Stimulated activated CD4-positive, alpha-beta T cell treated with anti-CD3 and anti-CD28 coated beads, Interleukin-4, amount 100 ng/mL, for 48 hours (primary cell): ENCODE measurements at regions not wholly inside any gene's neighbourhood (a gene's known extent, or its start where the extent isn't known, plus 50 kb on each side); places are given as distances from the start of the nearest gene placed in this dataset.

Experiments used
- DNase-seq, 2 donors: peaks; one replicate each; pipeline ENCODE4 v3.0.0-alpha.2; 2020; ENCODE audit warnings: low read depth in 2 of 2

- DNase-seq, result no peak
Observed at GRCh38 chr1:30609336-30609998, 113.9 kb downstream of the MATN1 start.

- DNase-seq, result no peak
Observed at GRCh38 chr1:30607723-30608122, 115.7 kb downstream of the MATN1 start.

GRCh38 chr1:30606166-30606565 is 117.2 kb downstream of the MATN1 start:
- no peak for DNase-seq

GRCh38 chr1:30605441-30605920 is 117.9 kb downstream of the MATN1 start:
- DNase-seq, result no peak

- DNase-seq, result no peak
Observed at GRCh38 chr1:30604801-30605440, 118.5 kb downstream of the MATN1 start.

GRCh38 chr1:30603081-30603858 is 120.1 kb downstream of the MATN1 start:
- DNase-seq, result no peak

GRCh38 chr1:30601316-30602085 is 121.9 kb downstream of the MATN1 start:
- no peak for DNase-seq

GRCh38 chr1:30600706-30601105 is 122.7 kb downstream of the MATN1 start:
- no peak for DNase-seq

- no peak for DNase-seq
Observed at GRCh38 chr1:30600258-30600657, 123.1 kb downstream of the MATN1 start.

GRCh38 chr1:30599721-30600120 is 123.7 kb downstream of the MATN1 start:
- no peak for DNase-seq

GRCh38 chr1:30598571-30599114 is 124.7 kb downstream of the MATN1 start:
- no peak for DNase-seq

GRCh38 chr1:30597711-30598110 is 125.7 kb downstream of the MATN1 start:
- DNase-seq, result no peak

GRCh38 chr1:30596891-30597290 is 126.5 kb downstream of the MATN1 start:
- DNase-seq, result no peak

- DNase-seq, result no peak
Observed at GRCh38 chr1:30596470-30596869, 126.9 kb downstream of the MATN1 start.

- DNase-seq, result no peak
Observed at GRCh38 chr1:30589083-30589482, 134.3 kb downstream of the MATN1 start.

- DNase-seq, result no peak
Observed at GRCh38 chr1:30588311-30589073, 134.9 kb downstream of the MATN1 start.

GRCh38 chr1:30586671-30587070 is 136.7 kb downstream of the MATN1 start:
- DNase-seq, result no peak

- DNase-seq, result no peak
Observed at GRCh38 chr1:30579580-30579979, 143.8 kb downstream of the MATN1 start.

- DNase-seq, result no peak
Observed at GRCh38 chr1:30575066-30575465, 148.3 kb downstream of the MATN1 start.

GRCh38 chr1:30572192-30572591 is 151.2 kb downstream of the MATN1 start:
- DNase-seq, result no peak

GRCh38 chr1:30571380-30571779 is 152.0 kb downstream of the MATN1 start:
- no peak for DNase-seq
